ENCODE measurements at regions not wholly inside any gene's neighbourhood (a gene's known extent, or its start where the extent isn't known, plus 50 kb on each side); places are given as distances from the start of the nearest gene placed in this dataset.
"Not testable (repeated sequence)": the region's sequence is repeated elsewhere in the genome, so short reads cannot be mapped to it uniquely, and the experiment has no call there.

DNA sequence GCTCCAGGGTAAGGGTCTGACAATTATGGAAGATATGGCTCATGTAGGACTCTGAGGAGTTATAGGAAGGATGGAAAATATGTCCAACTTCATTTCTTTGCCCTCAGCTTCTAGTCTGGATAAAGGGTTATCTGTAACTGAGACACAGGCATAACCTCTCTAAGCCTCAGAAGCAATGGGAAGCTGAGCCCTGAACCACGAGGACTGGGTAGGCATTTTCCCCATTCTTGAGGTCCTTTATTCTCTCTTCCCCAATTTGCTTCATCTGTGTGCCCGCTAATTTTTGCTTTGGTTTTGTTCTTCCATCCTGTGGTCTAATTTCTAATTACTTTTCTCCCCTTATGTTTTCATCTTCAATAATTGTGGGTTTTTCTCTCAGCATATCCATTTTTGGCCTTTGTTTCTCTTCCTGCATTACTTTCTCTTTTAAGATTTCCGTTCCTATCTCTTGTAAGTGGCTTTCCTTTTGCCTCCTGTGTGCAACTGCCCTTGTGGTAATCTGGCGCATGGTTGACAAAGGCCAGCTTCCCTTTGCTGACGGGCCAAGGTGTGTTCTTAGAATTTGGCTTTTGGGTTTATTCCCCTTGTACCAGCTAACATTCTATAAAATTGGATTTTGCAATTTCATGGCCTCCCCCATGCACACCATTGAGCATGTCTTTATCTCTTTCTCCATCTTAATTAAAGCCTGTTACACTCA, 343.8 kb downstream of the TXNL1 start:
- Mint-ChIP-seq H3K4me3 (no peak overlapping the region), H3K36me3 (no peaks in the 10 kb centered on the region), H3K4me1 (ENCODE audit: low read depth) (no peaks in the 10 kb centered on the region), H3K27me3 (no peaks in the 10 kb centered on the region), H3K27ac (no peak overlapping the region), H3K9me3 (no peaks in the 10 kb centered on the region)
- ChIA-PET POLR2A (no interaction called here), CTCF (no interaction called here)
- DNase-seq: no peak
- intact Hi-C loops (cut with micrococcal nuclease): no loop called here

GRCh38 chr18:56291294-56291693, 347.1 kb downstream of the TXNL1 start:
- H3K4me3 Mint-ChIP-seq: no peak overlapping the region
- no peaks in the 10 kb centered on the region for H3K27me3 Mint-ChIP-seq
- no peaks in the 10 kb centered on the region for H3K9me3 Mint-ChIP-seq
- no peak for DNase-seq
- intact Hi-C loops (cut with micrococcal nuclease): no loop called here
- ChIA-PET POLR2A (no interaction called here), CTCF (no interaction called here)
- H3K4me1 Mint-ChIP-seq (ENCODE audit: low read depth): no peaks in the 10 kb centered on the region
- no peak overlapping the region for H3K27ac Mint-ChIP-seq
- H3K36me3 Mint-ChIP-seq: no peaks in the 10 kb centered on the region

DNA sequence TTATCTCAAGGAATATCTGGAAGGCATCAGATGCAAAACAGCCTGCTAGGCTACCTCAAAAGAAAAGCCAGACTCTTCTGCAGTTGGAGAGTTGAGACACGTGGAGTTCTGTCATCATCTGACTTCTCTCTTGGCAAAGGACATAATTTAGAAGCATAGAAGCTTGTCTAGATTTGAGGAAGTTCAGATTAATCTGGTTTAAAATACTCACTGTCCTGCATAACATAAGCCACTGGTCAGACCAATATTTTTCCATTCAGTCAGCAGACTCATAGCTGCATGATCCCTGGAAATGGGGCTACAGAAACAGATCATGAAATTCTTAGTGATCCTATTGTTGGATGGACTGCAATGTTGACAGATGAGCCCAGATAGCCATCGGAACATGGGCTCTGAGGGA, 349.0 kb downstream of the TXNL1 start:
- DNase-seq: no peak
- ChIA-PET POLR2A (no interaction called here), CTCF (no interaction called here)
- Mint-ChIP-seq H3K27me3 (no peaks in the 10 kb centered on the region), H3K27ac (no peak overlapping the region), H3K4me3 (no peak overlapping the region), H3K9me3 (no peaks in the 10 kb centered on the region), H3K4me1 (ENCODE audit: low read depth) (no peaks in the 10 kb centered on the region), H3K36me3 (no peaks in the 10 kb centered on the region)
- intact Hi-C loops (cut with micrococcal nuclease): no loop called here

DNA sequence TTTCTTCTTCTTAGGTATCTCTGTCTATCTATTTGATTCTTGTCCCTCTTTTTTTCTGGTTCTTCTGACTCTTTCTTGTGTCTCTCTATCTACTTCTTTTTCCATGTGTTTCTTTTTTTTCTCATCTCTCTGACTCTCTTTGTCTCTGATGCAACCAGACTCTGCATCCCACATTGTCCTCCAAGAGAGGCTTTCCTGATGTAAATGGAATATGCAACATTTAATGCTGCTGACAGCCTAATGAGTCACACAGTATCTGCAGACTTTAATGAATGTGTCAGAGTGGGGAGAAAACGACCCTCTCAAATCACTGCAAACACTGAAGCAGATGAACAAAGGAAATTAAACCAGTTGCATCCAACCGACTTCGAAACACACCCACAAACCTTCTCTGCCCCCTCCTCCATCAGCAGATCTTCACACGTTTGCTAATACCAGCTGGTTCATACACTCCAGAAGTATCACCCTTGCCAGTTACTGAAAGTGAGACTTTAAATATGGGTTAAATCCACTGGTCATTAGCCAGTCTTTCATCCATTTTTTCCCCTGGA, 351.5 kb downstream of the TXNL1 start:
- no peak for DNase-seq
- Mint-ChIP-seq H3K36me3 (no peaks in the 10 kb centered on the region), H3K9me3 (no peaks in the 10 kb centered on the region), H3K4me1 (ENCODE audit: low read depth) (no peaks in the 10 kb centered on the region), H3K27ac (no peak overlapping the region), H3K27me3 (no peaks in the 10 kb centered on the region), H3K4me3 (no peak overlapping the region)
- intact Hi-C loops (cut with micrococcal nuclease): no loop called here
- POLR2A ChIA-PET: no interaction called here
- CTCF ChIA-PET: no interaction called here

- no peaks in the 10 kb centered on the region for H3K4me1 Mint-ChIP-seq (ENCODE audit: low read depth)
- POLR2A ChIA-PET: no interaction called here
- no peak overlapping the region for H3K27ac Mint-ChIP-seq
- DNase-seq: no peak
- H3K27me3 Mint-ChIP-seq: no peaks in the 10 kb centered on the region
- intact Hi-C loops (cut with micrococcal nuclease): no loop called here
- no peak overlapping the region for H3K4me3 Mint-ChIP-seq
- H3K9me3 Mint-ChIP-seq: no peaks in the 10 kb centered on the region
- no peaks in the 10 kb centered on the region for H3K36me3 Mint-ChIP-seq
- CTCF ChIA-PET: no interaction called here
Observed at GRCh38 chr18:56285387-56286065, 352.9 kb downstream of the TXNL1 start.

DNA sequence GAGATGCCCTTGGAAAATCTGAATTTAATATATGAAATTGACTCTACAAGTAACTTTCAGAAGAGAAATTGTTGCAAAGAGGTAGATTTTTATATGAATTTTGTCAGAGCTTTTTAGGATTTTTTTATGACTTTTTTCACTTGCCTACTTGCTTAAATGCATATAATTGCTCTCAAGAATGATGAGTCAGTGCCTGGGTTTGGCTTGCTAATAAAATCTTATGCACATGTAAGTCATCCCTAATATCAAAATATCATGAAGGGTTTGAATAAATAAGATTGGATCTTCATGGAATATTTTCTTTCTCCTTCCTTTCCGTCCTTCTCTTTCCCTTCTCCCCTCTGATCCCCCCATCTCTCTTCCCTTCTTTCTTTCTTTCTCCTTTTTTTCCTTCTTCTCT, 354.1 kb downstream of the TXNL1 start:
- Mint-ChIP-seq H3K27ac (no peak overlapping the region), H3K36me3 (no peaks in the 10 kb centered on the region), H3K4me1 (ENCODE audit: low read depth) (no peaks in the 10 kb centered on the region), H3K4me3 (no peak overlapping the region), H3K27me3 (no peaks in the 10 kb centered on the region), H3K9me3 (no peaks in the 10 kb centered on the region)
- POLR2A ChIA-PET: no interaction called here
- intact Hi-C loops (cut with micrococcal nuclease): no loop called here
- CTCF ChIA-PET: no interaction called here
- no peak for DNase-seq

DNA sequence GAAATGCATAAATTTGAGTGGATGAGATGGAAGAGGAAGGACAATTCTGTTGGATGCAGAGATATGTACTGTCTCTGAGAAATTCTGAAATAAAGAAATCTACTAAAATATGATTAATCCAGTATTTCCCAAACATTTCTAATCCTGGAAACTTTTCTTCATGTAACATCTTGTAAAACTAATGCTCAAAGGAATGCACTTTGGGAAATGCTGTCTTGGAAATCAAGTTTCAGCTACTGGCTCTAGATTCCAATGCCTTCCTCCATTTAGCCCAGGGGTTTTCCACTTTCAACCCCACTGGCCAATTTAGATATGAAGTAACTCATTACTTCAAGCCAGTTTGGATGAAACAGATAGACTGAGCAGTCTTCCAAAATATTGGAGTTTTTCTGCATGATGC, 355.1 kb downstream of the TXNL1 start:
- intact Hi-C loops (cut with micrococcal nuclease): no loop called here
- H3K36me3 Mint-ChIP-seq: no peaks in the 10 kb centered on the region
- ChIA-PET POLR2A (no interaction called here), CTCF (no interaction called here)
- H3K27ac Mint-ChIP-seq: no peak overlapping the region
- no peak overlapping the region for H3K4me3 Mint-ChIP-seq
- no peaks in the 10 kb centered on the region for H3K4me1 Mint-ChIP-seq (ENCODE audit: low read depth)
- H3K9me3 Mint-ChIP-seq: no peaks in the 10 kb centered on the region
- DNase-seq: no peak
- H3K27me3 Mint-ChIP-seq: no peaks in the 10 kb centered on the region

DNA sequence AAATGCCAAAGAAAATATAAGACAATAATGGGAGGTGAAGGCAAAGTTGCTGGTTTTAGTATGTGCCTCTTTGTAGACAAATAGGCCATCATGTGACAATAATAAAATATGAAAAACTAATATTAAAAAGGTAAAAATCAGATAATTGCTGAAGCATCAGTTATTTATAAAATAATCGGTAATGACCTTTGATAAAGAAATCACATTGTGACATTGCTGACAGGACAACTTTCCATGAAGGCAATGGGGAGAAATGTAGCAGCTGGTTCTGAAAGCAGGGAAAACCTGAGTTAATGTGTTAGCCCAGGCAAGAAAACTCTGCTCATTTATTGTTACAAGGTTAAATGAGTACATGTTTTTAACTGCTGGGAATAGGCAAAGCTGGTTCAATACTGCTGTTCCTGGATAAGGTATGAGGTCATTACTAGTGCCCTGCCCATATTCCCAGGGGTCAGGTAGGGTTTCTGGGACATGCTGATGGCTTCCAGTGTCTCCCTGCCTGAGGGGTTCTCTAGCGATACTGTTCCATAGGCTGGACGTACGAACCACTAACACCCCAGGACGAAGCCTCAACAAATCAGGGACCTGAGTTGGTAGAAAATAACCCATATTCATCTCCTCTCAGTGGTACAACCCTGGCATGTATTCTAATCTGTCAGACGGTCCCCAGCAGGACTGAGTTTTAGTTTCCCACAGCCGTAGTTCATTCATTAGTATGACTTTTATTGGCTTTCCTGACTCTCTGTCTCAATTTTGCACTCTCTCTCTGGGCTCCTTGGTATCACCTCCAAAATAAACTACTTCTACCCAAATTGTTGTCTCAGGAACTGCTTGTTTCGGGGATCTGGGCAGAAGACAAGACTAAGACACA, 355.9 kb downstream of the TXNL1 start:
- ChIA-PET CTCF (no interaction called here), POLR2A (no interaction called here)
- H3K27me3 Mint-ChIP-seq: no peaks in the 10 kb centered on the region
- no peaks in the 10 kb centered on the region for H3K36me3 Mint-ChIP-seq
- H3K4me3 Mint-ChIP-seq: no peak overlapping the region
- no peak overlapping the region for H3K27ac Mint-ChIP-seq
- DNase-seq: no peak
- H3K4me1 Mint-ChIP-seq (ENCODE audit: low read depth): no peaks in the 10 kb centered on the region
- H3K9me3 Mint-ChIP-seq: no peaks in the 10 kb centered on the region
- intact Hi-C loops (cut with micrococcal nuclease): no loop called here

GRCh38 chr18:56279816-56280215, 358.6 kb downstream of the TXNL1 start:
- H3K9me3 Mint-ChIP-seq; H3K4me1 Mint-ChIP-seq (ENCODE audit: low read depth); POLR2A ChIA-PET: not testable (repeated sequence)

GRCh38 chr18:56278421-56279003, 359.9 kb downstream of the TXNL1 start:
- Mint-ChIP-seq H3K27me3 (no peaks in the 10 kb centered on the region), H3K9me3 (no peaks in the 10 kb centered on the region), H3K27ac (no peak overlapping the region), H3K4me3 (no peak overlapping the region), H3K4me1 (ENCODE audit: low read depth) (no peaks in the 10 kb centered on the region), H3K36me3 (no peaks in the 10 kb centered on the region)
- ChIA-PET CTCF (no interaction called here), POLR2A (no interaction called here)
- intact Hi-C loops (cut with micrococcal nuclease): no loop called here
- no peak for DNase-seq

More at GRCh38 chr18:56279816-56280215, 358.6 kb downstream of the TXNL1 start:
- DNase-seq; H3K36me3 Mint-ChIP-seq; CTCF ChIA-PET; H3K27ac Mint-ChIP-seq; intact Hi-C loops (cut with micrococcal nuclease); H3K4me3 Mint-ChIP-seq; H3K27me3 Mint-ChIP-seq: not testable (repeated sequence)

DNA sequence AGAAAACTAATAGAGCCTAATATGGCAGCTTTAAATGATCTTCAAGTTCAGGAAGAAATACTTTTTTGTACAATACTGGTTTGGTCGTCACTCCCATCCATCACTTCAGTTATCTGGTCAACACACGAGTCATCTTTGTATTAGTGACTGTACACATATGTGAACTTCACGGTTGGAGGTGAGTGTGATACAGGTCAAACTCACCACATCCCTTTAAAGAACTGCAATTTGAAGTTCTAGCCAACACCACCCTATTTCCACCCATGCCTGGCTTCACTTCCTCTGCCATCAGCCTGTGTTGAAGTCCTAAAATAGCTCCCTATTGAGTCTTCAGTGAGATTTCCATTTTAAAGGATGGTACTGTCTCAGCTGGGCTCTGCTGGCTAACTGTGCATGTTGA, 361.9 kb downstream of the TXNL1 start:
- Mint-ChIP-seq H3K27me3 (no peaks in the 10 kb centered on the region), H3K9me3 (no peaks in the 10 kb centered on the region), H3K36me3 (no peaks in the 10 kb centered on the region), H3K4me3 (no peak overlapping the region), H3K27ac (no peak overlapping the region), H3K4me1 (ENCODE audit: low read depth) (no peaks in the 10 kb centered on the region)
- intact Hi-C loops (cut with micrococcal nuclease): no loop called here
- ChIA-PET POLR2A (no interaction called here), CTCF (no interaction called here)
- DNase-seq: no peak

DNA sequence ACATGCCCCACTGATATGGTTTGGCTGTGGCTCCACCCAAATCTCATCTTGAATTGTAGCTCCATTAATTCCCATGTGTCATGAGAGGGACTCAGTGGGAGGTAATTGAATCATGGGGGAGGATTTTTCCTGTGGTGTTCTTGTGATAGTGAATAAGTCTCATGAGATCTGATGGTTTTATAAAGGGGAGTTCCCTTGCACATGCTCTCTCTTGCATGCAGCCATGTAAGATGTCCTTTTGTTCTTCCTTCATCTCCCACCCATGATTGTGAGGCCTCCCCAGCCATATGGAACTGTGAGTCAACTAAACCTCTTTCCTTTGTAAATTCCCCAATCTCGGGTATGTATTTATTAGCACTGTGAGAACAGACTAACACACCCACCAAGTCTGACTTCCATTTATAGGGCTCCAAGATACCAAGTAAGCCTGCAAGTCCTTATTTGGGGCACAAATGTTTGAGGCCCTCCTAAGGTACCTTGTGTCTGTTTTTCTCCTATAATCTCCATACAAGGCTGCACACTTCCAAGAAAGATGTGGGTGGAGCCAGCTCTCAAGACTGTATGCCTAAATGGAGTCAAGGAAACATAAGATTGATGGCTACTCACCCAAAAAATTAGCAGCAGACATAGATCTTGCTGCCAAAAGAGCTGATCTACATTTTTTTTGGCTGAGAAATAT, 364.7 kb downstream of the TXNL1 start:
- Mint-ChIP-seq H3K9me3 (peaks cover 2% of the 10 kb centered on the region), H3K4me1 (ENCODE audit: low read depth) (no peaks in the 10 kb centered on the region), H3K4me3 (no peak overlapping the region), H3K36me3 (no peaks in the 10 kb centered on the region), H3K27ac (no peak overlapping the region), H3K27me3 (no peaks in the 10 kb centered on the region)
- no peak for DNase-seq
- intact Hi-C loops (cut with micrococcal nuclease): no loop called here
- ChIA-PET CTCF (no interaction called here), POLR2A (no interaction called here)
